ENCODE measurements at regions not wholly inside any gene's neighbourhood (a gene's known extent, or its start where the extent isn't known, plus 50 kb on each side); places are given as distances from the start of the nearest gene placed in this dataset.
A peak's percentile ranks its signal among the peaks of the same experiment; 100 is the strongest.

- Histone ChIP-seq H3K36me3 (ENCODE audit: low read depth) (no peaks in the 10 kb centered on the region), H4K20me1 (ENCODE audit: insufficient read depth) (no peaks in the 10 kb centered on the region), H3K27me3 (replicated peaks; ENCODE audit: insufficient read depth) (no peaks in the 10 kb centered on the region), H3K4me2 (ENCODE audit: unreplicated experiment) (no peak overlapping the region), H2AFZ (no peak overlapping the region), H3K4me3 (no peak overlapping the region), H3K9me2 (ENCODE audit: insufficient read depth) (no peaks in the 10 kb centered on the region), H3K9ac (no peak overlapping the region), H3K79me2 (ENCODE audit: insufficient read depth) (no peaks in the 10 kb centered on the region), H3K4me1 (ENCODE audit: insufficient read depth) (no peaks in the 10 kb centered on the region), H3K9me3 (ENCODE audit: low read depth) (no peaks in the 10 kb centered on the region), H3K27ac (no peak overlapping the region), H3F3A (ENCODE audit: insufficient read depth) (no peaks in the 10 kb centered on the region)
- DNase-seq = peak; percentile 0
- TF ChIP-seq EZH2 (IDR thresholded peaks at IDR 0.05; ENCODE audit: insufficient read depth, poor library complexity, severe bottlenecking) (no peak), EZH2phosphoT487 (IDR thresholded peaks at IDR 0.05; ENCODE audit: insufficient read depth, low read depth) (no peak)
- in situ Hi-C loops (cut with MboI) = no loop called here
- 10 to 12% methylated on average over 2 of the region's 2 CpGs for WGBS, 2 experiments (ENCODE audit: low coverage in 1 of 2, low lambda C conversion rate in 2 of 2, missing lambda C conversion rate in 2 of 2)
These were observed 1809.0 kb downstream of the SUCLG1 start for GRCh38 chr2:82650038-82650437.

GRCh38 chr2:82641598-82642180 lies 1817.4 kb downstream of the SUCLG1 start:
- H3K9me3 ChIP-seq (ENCODE audit: low read depth) = no peaks in the 10 kb centered on the region
- DNase-seq = no peak
- H3K4me2 ChIP-seq (ENCODE audit: unreplicated experiment) = no peak overlapping the region
- WGBS, 2 experiments (ENCODE audit: low coverage in 1 of 2, low lambda C conversion rate in 2 of 2, missing lambda C conversion rate in 2 of 2) = 3 to 4% methylated on average over 2 of the region's 2 CpGs
- H3K79me2 ChIP-seq (ENCODE audit: insufficient read depth) = no peaks in the 10 kb centered on the region
- TF ChIP-seq EZH2phosphoT487 (IDR thresholded peaks at IDR 0.05; ENCODE audit: insufficient read depth, low read depth) (no peak), EZH2 (IDR thresholded peaks at IDR 0.05; ENCODE audit: insufficient read depth, poor library complexity, severe bottlenecking) (no peak)
- no peaks in the 10 kb centered on the region for H4K20me1 ChIP-seq (ENCODE audit: insufficient read depth)
- no peak overlapping the region for H3K27ac ChIP-seq
- H2AFZ ChIP-seq = no peak overlapping the region
- no peak overlapping the region for H3K9ac ChIP-seq
- in situ Hi-C loops (cut with MboI) = no loop called here
- no peaks in the 10 kb centered on the region for H3K36me3 ChIP-seq (ENCODE audit: low read depth)
- no peaks in the 10 kb centered on the region for H3K4me1 ChIP-seq (ENCODE audit: insufficient read depth)
- no peaks in the 10 kb centered on the region for H3K9me2 ChIP-seq (ENCODE audit: insufficient read depth)
- H3K27me3 ChIP-seq (replicated peaks; ENCODE audit: insufficient read depth) = no peaks in the 10 kb centered on the region
- H3K4me3 ChIP-seq = no peak overlapping the region
- no peaks in the 10 kb centered on the region for H3F3A ChIP-seq (ENCODE audit: insufficient read depth)

GRCh38 chr2:82636402-82637020 lies 1822.6 kb downstream of the SUCLG1 start:
- H3K9me3 ChIP-seq (ENCODE audit: low read depth) = no peaks in the 10 kb centered on the region
- no peak overlapping the region for H3K9ac ChIP-seq
- no peaks in the 10 kb centered on the region for H3K9me2 ChIP-seq (ENCODE audit: insufficient read depth)
- WGBS, 2 experiments (ENCODE audit: low coverage in 1 of 2, low lambda C conversion rate in 2 of 2, missing lambda C conversion rate in 2 of 2) = 4 to 7% methylated on average over 3 of the region's 3 CpGs
- H2AFZ ChIP-seq = no peak overlapping the region
- in situ Hi-C loops (cut with MboI) = no loop called here
- H3K79me2 ChIP-seq (ENCODE audit: insufficient read depth) = no peaks in the 10 kb centered on the region
- TF ChIP-seq EZH2phosphoT487 (IDR thresholded peaks at IDR 0.05; ENCODE audit: insufficient read depth, low read depth) (no peak), EZH2 (IDR thresholded peaks at IDR 0.05; ENCODE audit: insufficient read depth, poor library complexity, severe bottlenecking) (no peak)
- H4K20me1 ChIP-seq (ENCODE audit: insufficient read depth) = no peaks in the 10 kb centered on the region
- no peaks in the 10 kb centered on the region for H3F3A ChIP-seq (ENCODE audit: insufficient read depth)
- H3K36me3 ChIP-seq (ENCODE audit: low read depth) = no peaks in the 10 kb centered on the region
- no peaks in the 10 kb centered on the region for H3K4me1 ChIP-seq (ENCODE audit: insufficient read depth)
- no peaks in the 10 kb centered on the region for H3K27me3 ChIP-seq (replicated peaks; ENCODE audit: insufficient read depth)
- no peak overlapping the region for H3K27ac ChIP-seq
- H3K4me3 ChIP-seq = no peak overlapping the region
- no peak overlapping the region for H3K4me2 ChIP-seq (ENCODE audit: unreplicated experiment)
- DNase-seq = no peak

- TF ChIP-seq EZH2phosphoT487 (IDR thresholded peaks at IDR 0.05; ENCODE audit: insufficient read depth, low read depth) = no peak
- no peak for TF ChIP-seq EZH2 (IDR thresholded peaks at IDR 0.05; ENCODE audit: insufficient read depth, poor library complexity, severe bottlenecking)
- Histone ChIP-seq H3K9me2 (ENCODE audit: insufficient read depth) (no peaks in the 10 kb centered on the region), H4K20me1 (ENCODE audit: insufficient read depth) (no peaks in the 10 kb centered on the region), H3K4me1 (ENCODE audit: insufficient read depth) (no peaks in the 10 kb centered on the region), H3K4me3 (no peak overlapping the region), H3K4me2 (ENCODE audit: unreplicated experiment) (no peak overlapping the region), H3K9ac (no peak overlapping the region), H3K36me3 (ENCODE audit: low read depth) (no peaks in the 10 kb centered on the region), H2AFZ (no peak overlapping the region), H3K27me3 (replicated peaks; ENCODE audit: insufficient read depth) (no peaks in the 10 kb centered on the region), H3F3A (ENCODE audit: insufficient read depth) (no peaks in the 10 kb centered on the region), H3K79me2 (ENCODE audit: insufficient read depth) (no peaks in the 10 kb centered on the region), H3K9me3 (ENCODE audit: low read depth) (no peaks in the 10 kb centered on the region), H3K27ac (no peak overlapping the region)
- DNase-seq = no peak
- in situ Hi-C loops (cut with MboI) = no loop called here
These were observed 1860.1 kb downstream of the SUCLG1 start for GRCh38 chr2:82599021-82599420.

Data from GM23248 (cell line).